ENCODE measurements at regions not wholly inside any gene's neighbourhood (a gene's known extent, or its start where the extent isn't known, plus 50 kb on each side); places are given as distances from the start of the nearest gene placed in this dataset.
"Not testable (repeated sequence)": the region's sequence is repeated elsewhere in the genome, so short reads cannot be mapped to it uniquely, and the experiment has no call there.

DNA sequence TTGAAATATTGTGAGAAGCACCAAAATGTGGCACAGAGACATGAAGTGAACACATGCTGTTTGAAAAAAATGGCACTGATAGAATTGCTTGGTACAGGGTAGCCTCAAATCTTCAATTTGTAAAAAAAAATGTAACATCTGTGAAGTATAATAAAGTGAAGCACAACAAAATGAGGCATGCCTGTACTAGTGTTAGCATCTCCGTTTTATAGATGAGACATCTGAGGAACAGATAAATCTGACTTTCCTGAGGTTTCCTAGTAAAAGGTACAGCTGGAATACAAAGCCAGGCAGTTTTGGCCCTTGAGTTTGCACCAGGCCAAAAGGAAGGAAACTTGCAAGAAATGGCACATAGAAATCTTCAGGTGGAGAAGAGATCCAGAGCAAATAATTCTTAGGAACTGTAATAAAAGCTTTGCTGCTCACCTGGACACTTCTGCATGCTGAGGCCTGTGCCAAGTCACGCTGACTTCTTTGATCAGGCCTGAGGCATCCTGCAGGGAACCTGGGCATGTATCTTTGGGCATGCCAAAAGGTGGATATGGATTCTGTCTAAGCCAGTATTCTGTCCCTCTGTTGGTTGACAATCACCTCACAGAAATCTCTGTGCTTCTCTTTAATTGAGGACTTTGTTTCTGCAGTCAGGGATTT, 251.5 kb upstream of the PLPP4 start:
- no peak for DNase-seq (ENCODE audit: low read depth)
- H3K4me3 ChIP-seq (ENCODE audit: control insufficient read depth, low read depth, low read length): no peak overlapping the region
- TF ChIP-seq, protein P1, sequence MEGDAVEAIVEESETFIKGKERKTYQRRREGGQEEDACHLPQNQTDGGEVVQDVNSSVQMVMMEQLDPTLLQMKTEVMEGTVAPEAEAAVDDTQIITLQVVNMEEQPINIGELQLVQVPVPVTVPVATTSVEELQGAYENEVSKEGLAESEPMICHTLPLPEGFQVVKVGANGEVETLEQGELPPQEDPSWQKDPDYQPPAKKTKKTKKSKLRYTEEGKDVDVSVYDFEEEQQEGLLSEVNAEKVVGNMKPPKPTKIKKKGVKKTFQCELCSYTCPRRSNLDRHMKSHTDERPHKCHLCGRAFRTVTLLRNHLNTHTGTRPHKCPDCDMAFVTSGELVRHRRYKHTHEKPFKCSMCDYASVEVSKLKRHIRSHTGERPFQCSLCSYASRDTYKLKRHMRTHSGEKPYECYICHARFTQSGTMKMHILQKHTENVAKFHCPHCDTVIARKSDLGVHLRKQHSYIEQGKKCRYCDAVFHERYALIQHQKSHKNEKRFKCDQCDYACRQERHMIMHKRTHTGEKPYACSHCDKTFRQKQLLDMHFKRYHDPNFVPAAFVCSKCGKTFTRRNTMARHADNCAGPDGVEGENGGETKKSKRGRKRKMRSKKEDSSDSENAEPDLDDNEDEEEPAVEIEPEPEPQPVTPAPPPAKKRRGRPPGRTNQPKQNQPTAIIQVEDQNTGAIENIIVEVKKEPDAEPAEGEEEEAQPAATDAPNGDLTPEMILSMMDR (conservative IDR thresholded peaks at IDR 0.05; ENCODE audit: control insufficient read depth, insufficient read depth, low read depth, low read length): no peak

DNA sequence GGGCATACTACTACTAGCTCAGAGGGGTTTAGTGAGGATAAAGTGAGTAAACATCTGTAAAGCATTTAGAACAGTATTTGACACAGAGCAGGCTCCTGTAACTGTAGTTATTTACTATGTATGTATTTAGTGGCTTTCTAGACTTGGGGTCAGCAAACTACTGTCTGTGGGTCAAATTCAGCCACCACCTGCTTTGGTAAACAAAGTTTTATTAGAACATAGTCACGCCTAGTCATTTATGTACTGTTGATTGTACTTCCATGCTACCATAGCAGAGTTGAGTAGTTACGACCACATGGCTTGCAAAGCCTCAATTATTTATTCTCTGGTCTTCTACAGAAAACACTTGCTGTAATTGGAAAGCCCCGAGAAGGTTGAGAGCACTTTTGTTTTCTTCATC, 248.5 kb upstream of the PLPP4 start:
- TF ChIP-seq, protein P1 (conservative IDR thresholded peaks at IDR 0.05; ENCODE audit: control insufficient read depth, insufficient read depth, low read depth, low read length): no peak
- DNase-seq (ENCODE audit: low read depth): no peak
- no peak overlapping the region for H3K4me3 ChIP-seq (ENCODE audit: control insufficient read depth, low read depth, low read length)

DNA sequence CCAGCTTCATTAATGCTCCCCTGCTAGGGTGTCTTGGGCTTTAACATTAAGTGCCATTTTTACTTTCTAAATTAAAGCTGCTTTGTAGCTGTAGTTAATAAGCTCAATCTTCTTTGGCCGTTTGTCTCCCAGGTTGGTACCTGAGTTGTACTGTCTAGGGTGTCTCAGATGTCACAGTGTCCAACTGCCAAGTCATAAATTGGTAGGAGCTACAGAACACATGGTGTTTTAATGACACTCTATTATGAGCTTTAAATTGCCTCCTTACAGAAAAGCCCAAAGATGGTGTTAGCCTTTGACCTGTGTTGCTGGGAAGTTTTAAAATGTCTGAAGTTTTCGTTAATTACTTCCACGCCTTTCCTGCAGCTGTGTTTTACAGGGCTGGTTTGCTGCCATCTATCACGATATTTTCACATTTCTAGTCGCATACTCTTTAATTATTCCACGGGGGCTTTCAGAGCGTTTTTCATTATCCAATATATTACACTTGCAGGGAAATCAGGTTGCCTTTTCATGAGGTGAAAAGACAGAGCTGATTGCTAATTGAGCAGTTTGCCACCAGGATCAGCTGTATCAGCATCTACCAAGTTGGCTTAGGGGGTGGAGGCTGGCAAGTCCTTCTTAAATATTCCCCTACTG, 247.8 kb upstream of the PLPP4 start:
- no peak for DNase-seq (ENCODE audit: low read depth)
- H3K4me3 ChIP-seq (ENCODE audit: control insufficient read depth, low read depth, low read length): no peak overlapping the region
- TF ChIP-seq, protein P1 (conservative IDR thresholded peaks at IDR 0.05; ENCODE audit: control insufficient read depth, insufficient read depth, low read depth, low read length): no peak

DNA sequence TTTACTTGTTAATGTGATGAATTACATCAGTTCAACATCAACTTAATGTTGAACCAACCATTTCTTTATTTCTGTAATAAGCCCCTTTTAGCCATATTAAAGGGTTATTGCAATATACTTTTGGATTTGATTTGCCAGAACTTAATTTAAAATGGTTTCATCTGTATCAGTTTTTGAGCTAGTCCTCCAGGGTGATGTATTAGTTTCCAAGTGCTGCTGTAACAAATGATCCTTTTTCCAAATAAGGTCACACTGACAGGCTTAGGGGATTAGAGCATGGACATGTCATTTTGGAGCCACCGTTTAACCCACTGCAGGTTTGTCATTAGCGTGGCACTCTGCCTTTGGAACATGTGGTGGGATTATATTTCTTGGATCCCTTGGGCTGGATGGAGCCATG, 244.8 kb upstream of the PLPP4 start:
- TF ChIP-seq, protein P1 (conservative IDR thresholded peaks at IDR 0.05; ENCODE audit: control insufficient read depth, insufficient read depth, low read depth, low read length): no peak

DNA sequence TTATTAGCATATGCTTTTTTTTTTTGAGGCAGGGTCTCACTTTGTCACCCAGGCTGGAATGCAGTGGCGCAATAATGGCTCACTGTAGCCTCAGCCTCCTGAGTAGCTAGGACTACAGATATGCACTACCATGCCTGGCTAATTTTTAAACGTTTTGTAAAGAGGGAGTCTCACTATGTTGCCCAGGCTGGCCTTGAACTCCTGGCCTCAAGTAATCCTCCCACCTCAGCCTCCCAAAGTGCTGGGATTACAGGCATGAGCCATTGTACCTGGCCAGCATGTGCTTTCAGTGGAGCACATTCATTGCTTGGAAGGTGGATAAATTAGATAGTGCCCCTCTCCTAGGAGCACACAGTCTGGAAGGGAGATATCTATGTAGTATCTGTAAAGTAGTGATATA, 243.7 kb upstream of the PLPP4 start:
- DNase-seq (ENCODE audit: low read depth); H3K4me3 ChIP-seq (ENCODE audit: control insufficient read depth, low read depth, low read length): not testable (repeated sequence)

More for the DNA sequence above, 244.8 kb upstream of the PLPP4 start:
- no peak overlapping the region for H3K4me3 ChIP-seq (ENCODE audit: control insufficient read depth, low read depth, low read length)
- DNase-seq (ENCODE audit: low read depth): no peak

DNA sequence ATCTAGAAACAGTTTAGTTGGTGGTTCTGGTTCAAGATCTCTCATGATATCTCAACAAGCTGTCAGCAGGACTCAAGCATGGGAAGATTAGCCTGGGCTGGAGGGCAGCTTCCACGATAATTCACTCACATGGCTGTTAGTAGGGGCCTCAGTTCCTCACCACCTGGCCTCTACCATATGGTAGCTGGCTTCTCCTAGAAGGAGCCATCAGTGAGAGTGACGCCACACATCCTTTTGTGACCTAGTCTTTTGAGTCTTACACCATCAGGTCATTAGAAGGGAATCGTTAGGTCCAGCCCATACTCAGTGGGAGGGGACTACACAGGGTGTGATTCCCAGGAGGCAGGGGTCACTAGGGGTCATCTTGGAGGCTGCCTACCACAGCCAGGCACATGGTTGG, 239.3 kb upstream of the PLPP4 start:
- no peak overlapping the region for H3K4me3 ChIP-seq (ENCODE audit: control insufficient read depth, low read depth, low read length)
- TF ChIP-seq, protein P1 (conservative IDR thresholded peaks at IDR 0.05; ENCODE audit: control insufficient read depth, insufficient read depth, low read depth, low read length): no peak
- no peak for DNase-seq (ENCODE audit: low read depth)

DNA sequence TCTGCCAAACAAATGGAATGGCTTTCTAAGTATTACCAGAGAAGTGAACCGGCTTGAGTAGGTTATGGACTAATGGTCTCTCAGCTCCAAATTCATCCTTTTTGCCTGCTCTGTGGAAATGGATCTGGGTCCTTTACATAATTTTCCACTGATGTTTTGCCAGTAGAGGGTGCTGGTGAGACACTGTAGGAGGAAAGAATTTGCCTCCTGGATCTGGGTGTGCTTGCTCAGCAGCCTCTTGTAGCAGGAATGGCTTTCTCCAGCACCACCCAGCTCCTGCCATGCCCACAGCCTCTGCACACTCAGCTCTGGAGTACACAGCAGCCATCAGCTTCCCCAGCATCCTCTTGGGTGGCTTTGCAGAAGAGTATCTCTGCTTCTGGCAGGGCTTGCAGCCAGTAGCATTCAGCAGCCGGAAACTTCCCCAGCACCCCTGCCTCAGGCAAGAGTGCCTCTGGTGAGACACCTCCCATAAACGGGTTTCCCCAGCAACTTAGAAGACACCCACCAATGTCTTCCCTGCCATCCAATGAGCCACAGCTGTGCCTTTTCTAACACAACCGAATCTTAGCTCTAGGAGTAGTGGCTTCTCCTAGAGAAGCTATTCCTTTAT, 235.0 kb upstream of the PLPP4 start:
- TF ChIP-seq, protein P1 (conservative IDR thresholded peaks at IDR 0.05; ENCODE audit: control insufficient read depth, insufficient read depth, low read depth, low read length): peak; percentile 39
- peak; percentile 18 for DNase-seq (ENCODE audit: low read depth)

More for the DNA sequence above, 235.0 kb upstream of the PLPP4 start:
- H3K4me3 ChIP-seq (ENCODE audit: control insufficient read depth, low read depth, low read length): no peak overlapping the region

Data from fibroblast of mammary gland (primary cell).